ENCODE measurements at regions not wholly inside any gene's neighbourhood (a gene's known extent, or its start where the extent isn't known, plus 50 kb on each side); places are given as distances from the start of the nearest gene placed in this dataset.

- Histone ChIP-seq H3K27me3 (ENCODE audit: insufficient read depth in 3 of 3, low read length in 2 of 3) (peaks cover 0 to 2% (median 0%) of the 10 kb centered on the region in 3 donors), H3K4me3 (no peak overlapping the region), H3K4me1 (no peaks in the 10 kb centered on the region), H3K9me3 (peaks cover 5% of the 10 kb centered on the region), H3K36me3 (ENCODE audit: insufficient read depth in 1 of 2, low read depth in 1 of 2) (no peaks in the 10 kb centered on the region), H3K27ac (no peak overlapping the region)
- intact Hi-C loops (cut with DNase I) = no loop called here
- DNase-seq (no peak), ATAC-seq (peak in 1 of 4 donors; percentile 49)
- 31 to 56% (median 38%) methylated on average over 3 of the region's 3 CpGs for WGBS, 3 donors
- TF ChIP-seq CTCF (IDR thresholded peaks at IDR 0.05) = no peak
Observed at GRCh38 chr12:28925719-28926376, 223.2 kb upstream of the FAR2 start.

DNA sequence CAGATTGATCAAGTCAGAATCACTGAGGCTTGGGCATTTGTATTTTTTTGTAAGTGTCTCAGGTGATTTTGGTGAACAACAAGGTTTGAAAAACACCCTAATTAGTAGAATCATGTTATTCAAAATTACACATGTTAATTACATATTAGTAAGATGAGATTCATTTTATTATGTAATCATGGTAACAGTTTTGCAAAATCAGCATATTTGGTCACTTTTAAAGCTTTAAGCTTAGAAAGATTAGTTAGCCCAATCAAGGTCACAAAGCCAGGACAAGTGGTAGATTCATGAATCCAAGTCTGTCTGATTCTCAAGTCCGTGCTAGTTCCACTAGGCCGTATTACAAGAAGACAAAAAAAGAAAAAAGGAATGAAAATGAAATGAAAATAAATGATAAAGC lies 218.4 kb upstream of the FAR2 start:
- no peak overlapping the region for H3K27ac ChIP-seq
- WGBS, 3 donors = 93 to 100% (median 95%) methylated on average over 2 of the region's 2 CpGs
- intact Hi-C loops (cut with DNase I) = no loop called here
- no peaks in the 10 kb centered on the region for H3K27me3 ChIP-seq (ENCODE audit: insufficient read depth in 3 of 3, low read length in 2 of 3)
- TF ChIP-seq CTCF (IDR thresholded peaks at IDR 0.05) = no peak
- H3K4me1 ChIP-seq = no peaks in the 10 kb centered on the region
- H3K4me3 ChIP-seq = no peak overlapping the region
- no peaks in the 10 kb centered on the region for H3K36me3 ChIP-seq (ENCODE audit: insufficient read depth in 1 of 2, low read depth in 1 of 2)
- no peak for DNase-seq
- no peaks in the 10 kb centered on the region for H3K9me3 ChIP-seq
- no peak for ATAC-seq

- TF ChIP-seq CTCF (IDR thresholded peaks at IDR 0.05) = no peak
- intact Hi-C loops (cut with DNase I) = no loop called here
- no peaks in the 10 kb centered on the region for H3K4me1 ChIP-seq
- no peaks in the 10 kb centered on the region for H3K9me3 ChIP-seq
- 72 to 81% (median 79%) methylated on average over 1 of the region's 1 CpG for WGBS, 3 donors
- no peak overlapping the region for H3K4me3 ChIP-seq
- no peak overlapping the region for H3K27ac ChIP-seq
- no peak for ATAC-seq
- no peak for DNase-seq
- H3K27me3 ChIP-seq (ENCODE audit: insufficient read depth in 3 of 3, low read length in 2 of 3) = no peaks in the 10 kb centered on the region
- no peaks in the 10 kb centered on the region for H3K36me3 ChIP-seq (ENCODE audit: insufficient read depth in 1 of 2, low read depth in 1 of 2)
Observed at GRCh38 chr12:28933176-28933575, 215.9 kb upstream of the FAR2 start.

DNA sequence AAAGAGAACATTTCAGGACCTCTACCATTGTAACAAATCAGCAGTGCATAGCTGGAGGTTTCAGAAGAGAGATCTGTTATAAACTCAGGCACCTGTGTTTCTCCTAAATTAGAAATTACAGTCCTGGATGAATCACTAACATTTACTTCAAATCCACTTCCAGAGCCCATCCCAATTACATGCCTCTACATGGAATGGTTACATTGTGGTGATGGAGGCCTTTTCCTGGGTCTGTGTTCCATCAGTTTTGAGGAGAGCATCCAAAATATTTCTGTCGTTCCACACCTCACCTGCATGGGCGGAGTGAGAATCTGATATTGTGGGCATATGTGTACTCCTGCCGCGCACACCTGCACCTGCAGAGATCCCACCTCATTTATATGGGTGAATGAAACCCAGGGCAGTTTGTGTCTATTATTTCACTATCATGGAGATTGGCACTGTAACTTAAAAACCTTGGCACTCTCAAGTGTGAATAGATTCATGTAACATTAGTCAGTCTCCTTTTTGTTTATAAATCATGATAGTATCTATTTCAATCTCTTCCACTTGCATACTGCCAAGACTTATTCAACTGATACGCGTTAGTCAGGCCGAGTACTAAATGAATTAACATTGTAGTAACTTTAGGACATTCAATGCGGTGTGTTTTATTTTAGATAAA lies 215.1 kb upstream of the FAR2 start:
- Histone ChIP-seq H3K27me3 (ENCODE audit: insufficient read depth in 3 of 3, low read length in 2 of 3) (no peaks in the 10 kb centered on the region), H3K27ac (no peak overlapping the region), H3K36me3 (ENCODE audit: insufficient read depth in 1 of 2, low read depth in 1 of 2) (no peaks in the 10 kb centered on the region), H3K4me3 (no peak overlapping the region), H3K9me3 (no peaks in the 10 kb centered on the region), H3K4me1 (no peaks in the 10 kb centered on the region)
- DNase-seq = no peak
- 48 to 59% (median 58%) methylated on average over 8 of the region's 8 CpGs for WGBS, 3 donors
- TF ChIP-seq CTCF (IDR thresholded peaks at IDR 0.05) = no peak
- intact Hi-C loops (cut with DNase I) = no loop called here
- no peak for ATAC-seq
